HepG2 (cell line): ENCODE measurements at regions not wholly inside any gene's neighbourhood (a gene's known extent, or its start where the extent isn't known, plus 50 kb on each side); places are given as distances from the start of the nearest gene placed in this dataset.

Experiments
- ESRRA ChIP-seq: sonication (generic); formaldehyde crosslinking; IDR thresholded peaks from 2 replicates; pipeline ENCODE4 v1.5.1; 2020; ENCODE audit warnings: mild to moderate bottlenecking, low read depth, missing genetic modification reagents
- FOXM1 ChIP-seq: sonication (generic); formaldehyde crosslinking; IDR thresholded peaks from 2 replicates; pipeline ENCODE4 v1.5.0; 2020; ENCODE audit warnings: missing genetic modification reagents
- HES4 ChIP-seq: sonication (generic); formaldehyde crosslinking; IDR thresholded peaks from 2 replicates; pipeline ENCODE4 v1.9.0; 2021; ENCODE audit warnings: mild to moderate bottlenecking, missing genetic modification reagents, borderline replicate concordance
- HOXA5 ChIP-seq: sonication (generic); formaldehyde crosslinking; IDR thresholded peaks from 2 replicates; pipeline ENCODE4 v1.4.0; 2020; ENCODE audit warnings: missing genetic modification reagents
- KLF16 ChIP-seq, 2 experiments: sonication (generic) in 1 of 2; formaldehyde crosslinking in 1 of 2; IDR thresholded peaks; 2 replicates each; pipeline versions ENCODE4 v1.6.1 to v1.8.0; 2016 to 2023; ENCODE audit warnings: missing genetic modification reagents in 2 of 2, missing compliant biosample characterization in 1 of 2
- NFIC ChIP-seq: IDR thresholded peaks from 2 replicates; pipeline ENCODE4 v1.6.1; 2012; ENCODE audit warnings: mild to moderate bottlenecking, low read length, inconsistent platforms
- POLR2A ChIP-seq, 2 experiments: IDR thresholded peaks; 2 replicates each; pipeline ENCODE4 v1.6.1; 2011; ENCODE audit warnings: low read depth in 2 of 2, low read length in 2 of 2, mild to moderate bottlenecking in 1 of 2, moderate library complexity in 1 of 2; ENCODE audit not compliant: insufficient read depth in 1 of 2
- TAF1 ChIP-seq: sonication (generic); formaldehyde crosslinking; IDR thresholded peaks from 2 replicates; pipeline ENCODE4 v1.4.0; 2020; ENCODE audit warnings: missing genetic modification reagents
- ZNF546 ChIP-seq: sonication (generic); formaldehyde crosslinking; conservative IDR thresholded peaks from 2 replicates; pipeline ENCODE4 v1.8.1; 2023; ENCODE audit warnings: mild to moderate bottlenecking, missing genetic modification reagents
- ZNF558 ChIP-seq: sonication (generic); formaldehyde crosslinking; IDR thresholded peaks from 2 replicates; pipeline ENCODE4 v1.9.0; 2022; ENCODE audit warnings: mild to moderate bottlenecking, missing genetic modification reagents, borderline replicate concordance
- TF ChIP-seq, protein P1 (sequence below), 2 experiments: IDR thresholded peaks; 2 replicates each; pipeline ENCODE4 v1.6.1; 2011 to 2012; ENCODE audit warnings: low read length in 2 of 2, borderline replicate concordance in 1 of 2, low read depth in 1 of 2, mild to moderate bottlenecking in 1 of 2, moderate library complexity in 1 of 2
- TF ChIP-seq, protein P2 (sequence below): IDR thresholded peaks from 2 replicates; pipeline ENCODE4 v1.6.1; 2012; ENCODE audit warnings: low read length, improper control_type of control experiment
- TF ChIP-seq, protein P3 (sequence below): sonication (generic); formaldehyde crosslinking; conservative IDR thresholded peaks from 2 replicates; pipeline ENCODE4 v1.4.0; 2020; ENCODE audit warnings: missing genetic modification reagents
- TF ChIP-seq, protein P4 (sequence below): IDR thresholded peaks from 2 replicates; pipeline ENCODE4 v1.6.1; 2016; ENCODE audit warnings: missing compliant biosample characterization, missing genetic modification reagents, borderline replicate concordance

DNA sequence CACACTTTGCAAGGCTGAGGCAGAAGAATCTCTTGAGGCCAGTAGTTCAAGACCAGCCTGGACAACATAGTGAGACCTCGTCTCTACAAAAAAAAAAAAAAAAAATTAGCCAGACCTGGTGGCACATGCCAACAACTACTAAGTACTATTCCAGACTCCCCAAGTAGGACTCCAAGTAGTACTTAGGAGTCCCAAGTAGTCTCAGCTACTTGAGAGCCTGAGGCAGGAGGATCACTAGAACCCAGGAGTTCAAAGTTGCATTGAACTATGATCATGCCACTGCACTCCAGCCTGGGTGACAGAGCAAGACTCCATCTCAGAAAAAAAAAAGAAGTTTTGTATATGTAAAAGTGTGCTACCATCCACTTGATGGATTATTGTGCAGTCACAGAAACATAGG is 486.6 kb downstream of the SOX2 start:
- no peak for TF ChIP-seq HOXA5 (CRISPR knock-in tag)
- no peak for TF ChIP-seq HES4 (CRISPR knock-in tag)
- TF ChIP-seq, protein P1, sequence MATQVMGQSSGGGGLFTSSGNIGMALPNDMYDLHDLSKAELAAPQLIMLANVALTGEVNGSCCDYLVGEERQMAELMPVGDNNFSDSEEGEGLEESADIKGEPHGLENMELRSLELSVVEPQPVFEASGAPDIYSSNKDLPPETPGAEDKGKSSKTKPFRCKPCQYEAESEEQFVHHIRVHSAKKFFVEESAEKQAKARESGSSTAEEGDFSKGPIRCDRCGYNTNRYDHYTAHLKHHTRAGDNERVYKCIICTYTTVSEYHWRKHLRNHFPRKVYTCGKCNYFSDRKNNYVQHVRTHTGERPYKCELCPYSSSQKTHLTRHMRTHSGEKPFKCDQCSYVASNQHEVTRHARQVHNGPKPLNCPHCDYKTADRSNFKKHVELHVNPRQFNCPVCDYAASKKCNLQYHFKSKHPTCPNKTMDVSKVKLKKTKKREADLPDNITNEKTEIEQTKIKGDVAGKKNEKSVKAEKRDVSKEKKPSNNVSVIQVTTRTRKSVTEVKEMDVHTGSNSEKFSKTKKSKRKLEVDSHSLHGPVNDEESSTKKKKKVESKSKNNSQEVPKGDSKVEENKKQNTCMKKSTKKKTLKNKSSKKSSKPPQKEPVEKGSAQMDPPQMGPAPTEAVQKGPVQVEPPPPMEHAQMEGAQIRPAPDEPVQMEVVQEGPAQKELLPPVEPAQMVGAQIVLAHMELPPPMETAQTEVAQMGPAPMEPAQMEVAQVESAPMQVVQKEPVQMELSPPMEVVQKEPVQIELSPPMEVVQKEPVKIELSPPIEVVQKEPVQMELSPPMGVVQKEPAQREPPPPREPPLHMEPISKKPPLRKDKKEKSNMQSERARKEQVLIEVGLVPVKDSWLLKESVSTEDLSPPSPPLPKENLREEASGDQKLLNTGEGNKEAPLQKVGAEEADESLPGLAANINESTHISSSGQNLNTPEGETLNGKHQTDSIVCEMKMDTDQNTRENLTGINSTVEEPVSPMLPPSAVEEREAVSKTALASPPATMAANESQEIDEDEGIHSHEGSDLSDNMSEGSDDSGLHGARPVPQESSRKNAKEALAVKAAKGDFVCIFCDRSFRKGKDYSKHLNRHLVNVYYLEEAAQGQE (IDR thresholded peaks at IDR 0.05; ENCODE audit: borderline replicate concordance in 1 of 2, low read depth in 1 of 2, low read length in 2 of 2): no peak
- TF ChIP-seq, protein P2, sequence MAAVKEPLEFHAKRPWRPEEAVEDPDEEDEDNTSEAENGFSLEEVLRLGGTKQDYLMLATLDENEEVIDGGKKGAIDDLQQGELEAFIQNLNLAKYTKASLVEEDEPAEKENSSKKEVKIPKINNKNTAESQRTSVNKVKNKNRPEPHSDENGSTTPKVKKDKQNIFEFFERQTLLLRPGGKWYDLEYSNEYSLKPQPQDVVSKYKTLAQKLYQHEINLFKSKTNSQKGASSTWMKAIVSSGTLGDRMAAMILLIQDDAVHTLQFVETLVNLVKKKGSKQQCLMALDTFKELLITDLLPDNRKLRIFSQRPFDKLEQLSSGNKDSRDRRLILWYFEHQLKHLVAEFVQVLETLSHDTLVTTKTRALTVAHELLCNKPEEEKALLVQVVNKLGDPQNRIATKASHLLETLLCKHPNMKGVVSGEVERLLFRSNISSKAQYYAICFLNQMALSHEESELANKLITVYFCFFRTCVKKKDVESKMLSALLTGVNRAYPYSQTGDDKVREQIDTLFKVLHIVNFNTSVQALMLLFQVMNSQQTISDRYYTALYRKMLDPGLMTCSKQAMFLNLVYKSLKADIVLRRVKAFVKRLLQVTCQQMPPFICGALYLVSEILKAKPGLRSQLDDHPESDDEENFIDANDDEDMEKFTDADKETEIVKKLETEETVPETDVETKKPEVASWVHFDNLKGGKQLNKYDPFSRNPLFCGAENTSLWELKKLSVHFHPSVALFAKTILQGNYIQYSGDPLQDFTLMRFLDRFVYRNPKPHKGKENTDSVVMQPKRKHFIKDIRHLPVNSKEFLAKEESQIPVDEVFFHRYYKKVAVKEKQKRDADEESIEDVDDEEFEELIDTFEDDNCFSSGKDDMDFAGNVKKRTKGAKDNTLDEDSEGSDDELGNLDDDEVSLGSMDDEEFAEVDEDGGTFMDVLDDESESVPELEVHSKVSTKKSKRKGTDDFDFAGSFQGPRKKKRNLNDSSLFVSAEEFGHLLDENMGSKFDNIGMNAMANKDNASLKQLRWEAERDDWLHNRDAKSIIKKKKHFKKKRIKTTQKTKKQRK: no peak
- no peak for TF ChIP-seq ZNF558
- no peak for TF ChIP-seq NFIC
- no peak for TF ChIP-seq TAF1 (CRISPR knock-in tag)
- TF ChIP-seq, protein P3, sequence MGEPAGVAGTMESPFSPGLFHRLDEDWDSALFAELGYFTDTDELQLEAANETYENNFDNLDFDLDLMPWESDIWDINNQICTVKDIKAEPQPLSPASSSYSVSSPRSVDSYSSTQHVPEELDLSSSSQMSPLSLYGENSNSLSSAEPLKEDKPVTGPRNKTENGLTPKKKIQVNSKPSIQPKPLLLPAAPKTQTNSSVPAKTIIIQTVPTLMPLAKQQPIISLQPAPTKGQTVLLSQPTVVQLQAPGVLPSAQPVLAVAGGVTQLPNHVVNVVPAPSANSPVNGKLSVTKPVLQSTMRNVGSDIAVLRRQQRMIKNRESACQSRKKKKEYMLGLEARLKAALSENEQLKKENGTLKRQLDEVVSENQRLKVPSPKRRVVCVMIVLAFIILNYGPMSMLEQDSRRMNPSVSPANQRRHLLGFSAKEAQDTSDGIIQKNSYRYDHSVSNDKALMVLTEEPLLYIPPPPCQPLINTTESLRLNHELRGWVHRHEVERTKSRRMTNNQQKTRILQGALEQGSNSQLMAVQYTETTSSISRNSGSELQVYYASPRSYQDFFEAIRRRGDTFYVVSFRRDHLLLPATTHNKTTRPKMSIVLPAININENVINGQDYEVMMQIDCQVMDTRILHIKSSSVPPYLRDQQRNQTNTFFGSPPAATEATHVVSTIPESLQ (CRISPR knock-in tag): no peak
- no peak for TF ChIP-seq ESRRA (CRISPR knock-in tag)
- TF ChIP-seq ZNF546 (CRISPR knock-in tag): no peak
- no peak for TF ChIP-seq KLF16 (CRISPR knock-in tag; IDR thresholded peaks at IDR 0.05)
- TF ChIP-seq POLR2A (IDR thresholded peaks at IDR 0.05; ENCODE audit: insufficient read depth in 1 of 2, low read depth in 2 of 2, low read length in 2 of 2): no peak
- TF ChIP-seq FOXM1 (CRISPR knock-in tag): no peak
- TF ChIP-seq, protein P4, sequence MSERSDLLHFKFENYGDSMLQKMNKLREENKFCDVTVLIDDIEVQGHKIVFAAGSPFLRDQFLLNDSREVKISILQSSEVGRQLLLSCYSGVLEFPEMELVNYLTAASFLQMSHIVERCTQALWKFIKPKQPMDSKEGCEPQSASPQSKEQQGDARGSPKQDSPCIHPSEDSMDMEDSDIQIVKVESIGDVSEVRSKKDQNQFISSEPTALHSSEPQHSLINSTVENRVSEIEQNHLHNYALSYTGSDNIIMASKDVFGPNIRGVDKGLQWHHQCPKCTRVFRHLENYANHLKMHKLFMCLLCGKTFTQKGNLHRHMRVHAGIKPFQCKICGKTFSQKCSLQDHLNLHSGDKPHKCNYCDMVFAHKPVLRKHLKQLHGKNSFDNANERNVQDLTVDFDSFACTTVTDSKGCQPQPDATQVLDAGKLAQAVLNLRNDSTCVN (CRISPR knock-in tag): no peak
